MCF 10A (cell line): ENCODE measurements at regions not wholly inside any gene's neighbourhood (a gene's known extent, or its start where the extent isn't known, plus 50 kb on each side); places are given as distances from the start of the nearest gene placed in this dataset.

ENCODE experiments used
- BruUV-seq: library from RNA; stranded (reverse); fragments of 400-500 nt; replicated peaks from 2 replicates; lab custom pipeline; 2021; lab: Mats Ljungman, UMichigan
- CTCF ChIA-PET: fragments of 300-600 bp; sonication (Branson Sonifier 250); formaldehyde crosslinking; extraction: SDS; loops from one replicate; lab custom pipeline; 2021; ENCODE audit warnings: antibody characterized with exemption, inconsistent platforms; lab: Yijun Ruan, JAX
- POLR2A ChIA-PET: fragments of 300-600, 350-650 bp; sonication (Branson Sonifier 250); formaldehyde crosslinking; extraction: SDS; loops from one replicate; lab custom pipeline; 2020; ENCODE audit warnings: antibody characterized with exemption, inconsistent platforms; lab: Yijun Ruan, JAX
- DNase-seq: peaks from one replicate; pipeline ENCODE4 v3.0.0-alpha.2; 2018; ENCODE audit not compliant: unreplicated experiment
- H3K27ac Mint-ChIP-seq: one replicate; pipeline ENCODE4 v1.8.0; 2022; ENCODE audit warnings: mild to moderate bottlenecking, low read depth, mixed read lengths; ENCODE audit not compliant: unreplicated experiment
- H3K27me3 Mint-ChIP-seq: one replicate; pipeline ENCODE4 v1.8.0; 2022; ENCODE audit warnings: mixed read lengths; ENCODE audit not compliant: insufficient read depth, unreplicated experiment
- H3K36me3 Mint-ChIP-seq: one replicate; pipeline ENCODE4 v1.8.0; 2022; ENCODE audit warnings: mild to moderate bottlenecking, moderate library complexity, mixed read lengths; ENCODE audit not compliant: insufficient read depth, unreplicated experiment
- H3K4me1 Mint-ChIP-seq: one replicate; pipeline ENCODE4 v1.8.0; 2022; ENCODE audit warnings: mixed read lengths; ENCODE audit not compliant: insufficient read depth, unreplicated experiment
- H3K4me3 Mint-ChIP-seq: one replicate; pipeline ENCODE4 v1.8.0; 2022; ENCODE audit warnings: mild to moderate bottlenecking, moderate library complexity, mixed read lengths; ENCODE audit not compliant: unreplicated experiment
- H3K9me3 Mint-ChIP-seq: one replicate; pipeline ENCODE4 v1.8.0; 2022; ENCODE audit warnings: mixed read lengths; ENCODE audit not compliant: unreplicated experiment
- intact Hi-C: fragments of 100-400 bp; cut with micrococcal nuclease; formaldehyde crosslinking; loops from 2 replicates; pipeline ENCODE4 v1.14.1; 2022
- TF ChIP-seq, protein P1 (sequence below): fragments of 200-600 bp; IDR thresholded peaks from one replicate; pipeline ENCODE4 v1.8.0; 2022; ENCODE audit warnings: antibody characterized with exemption, mild to moderate bottlenecking; ENCODE audit not compliant: unreplicated experiment

GRCh38 chr10:118220346-118220850 lies 121.7 kb downstream of the FAM204A start:
- Mint-ChIP-seq H3K27me3 (no peaks in the 10 kb centered on the region), H3K27ac (no peak overlapping the region), H3K4me3 (no peak overlapping the region), H3K36me3 (no peaks in the 10 kb centered on the region), H3K4me1 (no peaks in the 10 kb centered on the region), H3K9me3 (no peaks in the 10 kb centered on the region)
- no peak for DNase-seq
- CTCF ChIA-PET, result interaction anchor here (0.7 kb wide), 2 partner anchors 520 to 813 kb away, joined by 3 read pairs; no protein-coding TSS in a partner anchor
- no TSS peak for BruUV-seq
- POLR2A ChIA-PET, result no interaction called here
- TF ChIP-seq, protein P1, sequence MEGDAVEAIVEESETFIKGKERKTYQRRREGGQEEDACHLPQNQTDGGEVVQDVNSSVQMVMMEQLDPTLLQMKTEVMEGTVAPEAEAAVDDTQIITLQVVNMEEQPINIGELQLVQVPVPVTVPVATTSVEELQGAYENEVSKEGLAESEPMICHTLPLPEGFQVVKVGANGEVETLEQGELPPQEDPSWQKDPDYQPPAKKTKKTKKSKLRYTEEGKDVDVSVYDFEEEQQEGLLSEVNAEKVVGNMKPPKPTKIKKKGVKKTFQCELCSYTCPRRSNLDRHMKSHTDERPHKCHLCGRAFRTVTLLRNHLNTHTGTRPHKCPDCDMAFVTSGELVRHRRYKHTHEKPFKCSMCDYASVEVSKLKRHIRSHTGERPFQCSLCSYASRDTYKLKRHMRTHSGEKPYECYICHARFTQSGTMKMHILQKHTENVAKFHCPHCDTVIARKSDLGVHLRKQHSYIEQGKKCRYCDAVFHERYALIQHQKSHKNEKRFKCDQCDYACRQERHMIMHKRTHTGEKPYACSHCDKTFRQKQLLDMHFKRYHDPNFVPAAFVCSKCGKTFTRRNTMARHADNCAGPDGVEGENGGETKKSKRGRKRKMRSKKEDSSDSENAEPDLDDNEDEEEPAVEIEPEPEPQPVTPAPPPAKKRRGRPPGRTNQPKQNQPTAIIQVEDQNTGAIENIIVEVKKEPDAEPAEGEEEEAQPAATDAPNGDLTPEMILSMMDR, result no peak
- intact Hi-C loops, result no loop called here

DNA sequence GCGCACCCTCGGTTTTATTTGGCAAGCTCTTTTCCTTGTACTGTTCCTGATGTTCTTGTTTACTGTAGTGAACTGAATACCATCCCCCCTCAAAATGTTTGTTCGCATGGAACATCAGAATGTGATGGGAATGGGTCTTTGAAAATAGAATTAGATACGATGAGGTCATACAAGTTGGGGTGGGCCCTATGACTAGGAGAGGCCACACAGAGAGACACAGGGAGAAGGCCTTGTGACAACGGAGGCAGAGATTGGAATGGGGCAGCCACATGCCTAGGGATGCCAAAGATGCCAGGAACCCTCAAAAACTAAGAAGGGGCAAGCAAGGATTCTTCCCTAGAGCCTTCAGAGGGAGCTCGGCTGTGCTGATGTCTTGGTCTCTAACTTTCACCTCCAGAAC lies 123.6 kb downstream of the FAM204A start:
- BruUV-seq, result no TSS peak
- TF ChIP-seq, protein P1, result no peak
- no peaks in the 10 kb centered on the region for H3K9me3 Mint-ChIP-seq
- no peak overlapping the region for H3K4me3 Mint-ChIP-seq
- H3K27me3 Mint-ChIP-seq, result no peaks in the 10 kb centered on the region
- H3K27ac Mint-ChIP-seq, result no peak overlapping the region
- CTCF ChIA-PET, result no interaction called here
- intact Hi-C loops, result no loop called here
- DNase-seq, result no peak
- POLR2A ChIA-PET, result no interaction called here
- H3K36me3 Mint-ChIP-seq, result no peaks in the 10 kb centered on the region
- H3K4me1 Mint-ChIP-seq, result no peaks in the 10 kb centered on the region

- no peaks in the 10 kb centered on the region for H3K36me3 Mint-ChIP-seq
- DNase-seq, result no peak
- no peak overlapping the region for H3K27ac Mint-ChIP-seq
- no TSS peak for BruUV-seq
- no peaks in the 10 kb centered on the region for H3K4me1 Mint-ChIP-seq
- intact Hi-C loops, result no loop called here
- ChIA-PET POLR2A (no interaction called here), CTCF (no interaction called here)
- no peaks in the 10 kb centered on the region for H3K9me3 Mint-ChIP-seq
- TF ChIP-seq, protein P1, result no peak
- H3K27me3 Mint-ChIP-seq, result no peaks in the 10 kb centered on the region
- no peak overlapping the region for H3K4me3 Mint-ChIP-seq
Measured at GRCh38 chr10:118216571-118217170, 125.5 kb downstream of the FAM204A start.

- DNase-seq, result no peak
- POLR2A ChIA-PET, result no interaction called here
- TF ChIP-seq, protein P1, result no peak
- Mint-ChIP-seq H3K9me3 (no peaks in the 10 kb centered on the region), H3K36me3 (no peaks in the 10 kb centered on the region), H3K4me3 (no peak overlapping the region), H3K27me3 (no peaks in the 10 kb centered on the region), H3K27ac (no peak overlapping the region), H3K4me1 (no peaks in the 10 kb centered on the region)
- intact Hi-C loops, result no loop called here
- no TSS peak for BruUV-seq
- CTCF ChIA-PET, result interaction anchor here (1.1 kb wide), 1 partner anchor 13 kb away, joined by 5 read pairs; no protein-coding TSS in a partner anchor
Measured at GRCh38 chr10:118216020-118216419, 126.1 kb downstream of the FAM204A start.
